OCI-LY3 (cell line): ENCODE measurements at regions not wholly inside any gene's neighbourhood (a gene's known extent, or its start where the extent isn't known, plus 50 kb on each side); places are given as distances from the start of the nearest gene placed in this dataset.

Experiments
- H2AFZ ChIP-seq: fragments of 200-600, 300-600 bp; shearing (Covaris generic); 2 replicates; pipeline ENCODE4 v1.6.0; 2014; ENCODE audit warnings: antibody characterized with exemption, low read depth, low read length
- H3K27ac ChIP-seq: fragments of 200-600, 300-600 bp; sonication (generic); 2 replicates; pipeline ENCODE4 v1.5.1; 2014; ENCODE audit warnings: mild to moderate bottlenecking, low read length, moderate library complexity, mixed read lengths
- H3K27me3 ChIP-seq: fragments of 200-600, 300-600 bp; sonication (generic); 2 replicates; pipeline ENCODE4 v1.6.1; 2014; ENCODE audit warnings: low read depth, low read length, mixed read lengths
- H3K36me3 ChIP-seq: fragments of 200-600, 300-600 bp; sonication (generic); replicated peaks from 2 replicates; pipeline ENCODE3; 2014; ENCODE audit warnings: low read depth, low read length, mixed read lengths
- H3K4me1 ChIP-seq: fragments of 300-600, 200-600 bp; sonication (generic); 2 replicates; pipeline ENCODE4 v1.6.1; 2014; ENCODE audit warnings: low read length, mixed read lengths
- H3K4me2 ChIP-seq: fragments of 200-600, 300-600 bp; sonication (generic); 2 replicates; pipeline ENCODE4 v1.6.1; 2014; ENCODE audit warnings: low read length, mixed read lengths
- H3K4me3 ChIP-seq: fragments of 300-600, 200-600 bp; sonication (generic); 2 replicates; pipeline ENCODE4 v1.5.1; 2014; ENCODE audit warnings: antibody characterized with exemption, mild to moderate bottlenecking, low read length, moderate library complexity
- H3K79me2 ChIP-seq: fragments of 300-600, 200-600 bp; shearing (Covaris generic); 2 replicates; pipeline ENCODE4 v1.6.1; 2014; ENCODE audit warnings: mild to moderate bottlenecking, low read length, mixed read lengths
- H3K9ac ChIP-seq: fragments of 300-600, 200-600 bp; shearing (Covaris generic); 2 replicates; pipeline ENCODE4 v1.6.0; 2014; ENCODE audit warnings: mild to moderate bottlenecking, low read length, moderate library complexity
- H3K9me3 ChIP-seq: fragments of 200-600, 300-600 bp; shearing (Covaris generic); 2 replicates; pipeline ENCODE4 v1.6.1; 2014; ENCODE audit warnings: low read length, mixed read lengths; ENCODE audit not compliant: insufficient read depth
- H4K20me1 ChIP-seq: fragments of 200-600, 300-600 bp; sonication (generic); 2 replicates; pipeline ENCODE4 v1.6.1; 2016; ENCODE audit warnings: low read length, mixed read lengths; ENCODE audit not compliant: insufficient read depth
- CTCF ChIP-seq: fragments of 200-600, 300-600 bp; sonication (generic); IDR thresholded peaks from 2 replicates; pipeline ENCODE4 v1.5.1; 2014; ENCODE audit warnings: antibody characterized with exemption, low read length, low read depth
- EZH2phosphoT487 ChIP-seq: fragments of 200-600 bp; shearing (Covaris generic); IDR thresholded peaks from 2 replicates; pipeline ENCODE4 v1.6.1; 2018; ENCODE audit warnings: antibody characterized with exemption, mixed run types, low read depth

DNA sequence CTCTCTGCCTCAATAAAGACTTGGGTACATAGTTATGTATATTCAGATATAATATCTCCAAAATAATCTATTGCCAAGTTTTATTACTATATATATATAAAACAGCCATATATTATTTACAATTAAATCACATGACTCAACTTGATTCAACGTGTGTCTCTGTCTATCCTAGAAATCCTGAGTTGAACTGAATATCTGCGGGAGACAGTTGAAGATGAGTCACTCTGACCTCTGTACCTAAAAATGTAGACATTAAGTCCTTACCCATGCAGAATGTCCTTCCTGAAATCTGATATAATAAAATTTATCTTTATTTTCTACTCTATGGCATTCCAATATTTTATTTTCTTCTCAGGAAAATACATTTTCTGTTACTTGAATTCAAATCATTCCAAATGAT is 218.2 kb upstream of the PRDM9 start:
- H3K4me1 ChIP-seq = no peaks in the 10 kb centered on the region
- no peaks in the 10 kb centered on the region for H3K36me3 ChIP-seq
- no peaks in the 10 kb centered on the region for H3K79me2 ChIP-seq
- no peak overlapping the region for H3K4me3 ChIP-seq
- H3K27ac ChIP-seq = no peak overlapping the region
- no peaks in the 10 kb centered on the region for H3K9me3 ChIP-seq
- H3K4me2 ChIP-seq = no peak overlapping the region
- no peaks in the 10 kb centered on the region for H3K27me3 ChIP-seq
- H4K20me1 ChIP-seq = no peaks in the 10 kb centered on the region
- TF ChIP-seq CTCF (no peak), EZH2phosphoT487 (no peak)
- H3K9ac ChIP-seq = no peak overlapping the region
- H2AFZ ChIP-seq = no peak overlapping the region

- H2AFZ ChIP-seq = no peak overlapping the region
- no peak for TF ChIP-seq CTCF
- TF ChIP-seq EZH2phosphoT487 = no peak
These were observed 222.8 kb upstream of the PRDM9 start for GRCh38 chr5:23284656-23285055.

DNA sequence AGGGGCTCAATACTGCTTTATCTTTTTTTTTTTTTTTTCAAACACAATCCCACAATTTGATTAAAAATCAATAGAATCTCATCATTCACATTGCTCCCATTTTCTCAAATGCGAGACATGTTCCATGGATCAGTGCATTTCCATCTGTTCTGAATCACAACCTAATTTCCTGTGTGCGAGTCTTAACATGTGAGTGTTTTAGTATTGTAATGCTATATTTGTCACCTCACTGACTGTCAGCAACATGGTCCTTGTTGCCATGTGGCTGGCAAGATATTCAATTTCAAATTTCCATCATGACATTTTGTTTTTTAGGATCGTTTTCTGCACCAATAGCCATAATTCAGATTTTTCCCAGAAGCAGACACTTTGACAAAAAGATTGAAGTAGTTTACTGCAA is 233.2 kb upstream of the PRDM9 start:
- Histone ChIP-seq H3K4me2 (no peak overlapping the region), H3K79me2 (no peaks in the 10 kb centered on the region), H3K9ac (no peak overlapping the region), H3K9me3 (no peaks in the 10 kb centered on the region), H3K27ac (no peak overlapping the region), H3K4me3 (no peak overlapping the region), H2AFZ (no peak overlapping the region), H4K20me1 (no peaks in the 10 kb centered on the region), H3K27me3 (no peaks in the 10 kb centered on the region), H3K36me3 (no peaks in the 10 kb centered on the region), H3K4me1 (no peaks in the 10 kb centered on the region)
- TF ChIP-seq CTCF (no peak), EZH2phosphoT487 (no peak)

More at GRCh38 chr5:23284656-23285055, 222.8 kb upstream of the PRDM9 start:
- Histone ChIP-seq H4K20me1 (no peaks in the 10 kb centered on the region), H3K27ac (no peak overlapping the region), H3K4me3 (no peak overlapping the region), H3K79me2 (no peaks in the 10 kb centered on the region), H3K4me2 (no peak overlapping the region), H3K27me3 (no peaks in the 10 kb centered on the region), H3K4me1 (no peaks in the 10 kb centered on the region), H3K9me3 (no peaks in the 10 kb centered on the region), H3K36me3 (no peaks in the 10 kb centered on the region), H3K9ac (no peak overlapping the region)

DNA sequence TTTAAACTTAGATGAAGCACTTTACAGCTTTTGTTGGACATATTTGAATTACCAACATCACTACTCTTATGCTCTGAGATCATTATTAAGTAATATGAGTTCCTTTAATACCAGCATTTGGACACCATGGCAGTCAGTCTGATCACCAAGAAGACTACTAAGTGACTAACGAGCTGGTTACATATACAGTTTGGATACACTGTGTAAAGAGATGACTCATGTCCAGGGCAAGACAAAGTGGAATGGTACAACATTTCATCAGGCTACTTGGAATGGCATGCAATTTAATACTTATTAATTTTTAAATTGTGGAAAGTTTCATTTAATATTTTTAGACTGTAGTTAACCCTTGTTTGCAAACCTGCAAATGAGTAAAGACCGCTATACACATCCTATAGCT is 237.4 kb upstream of the PRDM9 start:
- no peak overlapping the region for H3K27ac ChIP-seq
- no peaks in the 10 kb centered on the region for H3K27me3 ChIP-seq
- no peaks in the 10 kb centered on the region for H3K9me3 ChIP-seq
- no peak overlapping the region for H3K9ac ChIP-seq
- no peaks in the 10 kb centered on the region for H3K4me1 ChIP-seq
- H3K79me2 ChIP-seq = no peaks in the 10 kb centered on the region
- no peak overlapping the region for H3K4me3 ChIP-seq
- TF ChIP-seq EZH2phosphoT487 = no peak
- no peak for TF ChIP-seq CTCF
- no peak overlapping the region for H3K4me2 ChIP-seq
- no peak overlapping the region for H2AFZ ChIP-seq
- no peaks in the 10 kb centered on the region for H3K36me3 ChIP-seq
- no peaks in the 10 kb centered on the region for H4K20me1 ChIP-seq
